Spleen (tissue), 11 donors: ENCODE measurements at regions not wholly inside any gene's neighbourhood (a gene's known extent, or its start where the extent isn't known, plus 50 kb on each side); places are given as distances from the start of the nearest gene placed in this dataset.

Experiments
- DNase-seq: peaks from one replicate; pipeline ENCODE4 v3.0.0-alpha.2; 2020
- H3K27ac ChIP-seq, 8 donors: fragments of 200-600 bp; sonication (generic) in 7 of 8; 1 replicate in 4 of 8; 2 replicates in 4 of 8; pipeline versions ENCODE4 v1.5.0 to v1.8.0; 2016 to 2021; ENCODE audit warnings: inconsistent platforms in 4 of 8, mild to moderate bottlenecking in 4 of 8, moderate library complexity in 1 of 8
- H3K27me3 ChIP-seq, 7 donors: fragments of 200-600 bp; sonication (generic) in 6 of 7; replicated peaks in 1 of 7; 1 replicate in 4 of 7; 2 replicates in 3 of 7; pipeline versions ENCODE4 v1.5.0 to v1.8.0; 2016 to 2021; ENCODE audit warnings: inconsistent platforms in 3 of 7, mild to moderate bottlenecking in 1 of 7
- H3K36me3 ChIP-seq, 6 donors: fragments of 200-600 bp; sonication (generic) in 5 of 6; 1 replicate in 4 of 6; 2 replicates in 2 of 6; pipeline versions ENCODE4 v1.5.0 to v1.8.0; 2016 to 2021; ENCODE audit warnings: inconsistent platforms in 2 of 6
- H3K4me1 ChIP-seq, 6 donors: fragments of 200-600 bp; sonication (generic) in 5 of 6; 1 replicate in 3 of 6; 2 replicates in 3 of 6; pipeline versions ENCODE4 v1.5.0 to v1.8.0; 2016 to 2021; ENCODE audit warnings: inconsistent platforms in 3 of 6
- H3K4me3 ChIP-seq, 8 donors: fragments of 200-600 bp; sonication (generic) in 7 of 8; 1 replicate in 4 of 8; 2 replicates in 4 of 8; pipeline versions ENCODE4 v1.5.0 to v1.8.0; 2016 to 2021; ENCODE audit warnings: inconsistent platforms in 4 of 8, mild to moderate bottlenecking in 4 of 8, moderate library complexity in 2 of 8
- H3K9me3 ChIP-seq, 8 donors: fragments of 200-600 bp; sonication (generic) in 7 of 8; 1 replicate in 4 of 8; 2 replicates in 4 of 8; pipeline versions ENCODE4 v1.5.0 to v1.8.0; 2016 to 2021; ENCODE audit warnings: inconsistent platforms in 4 of 8
- CTCF ChIP-seq, 11 experiments: fragments of 200-600 bp in 7 of 11; fragments of 450-650 bp in 4 of 11; sonication (generic) in 4 of 11; IDR thresholded peaks in 8 of 11; conservative IDR thresholded peaks in 3 of 11; 1 replicate in 7 of 11; 2 replicates in 4 of 11; pipeline versions ENCODE4 v1.4.0 to v1.8.0; 2016 to 2021; ENCODE audit warnings: antibody characterized with exemption in 11 of 11, inconsistent platforms in 4 of 11, mild to moderate bottlenecking in 1 of 11
- POLR2A ChIP-seq, 3 donors: fragments of 450-650 bp; IDR thresholded peaks; one replicate each; pipeline ENCODE4 v1.5.1; 2017; ENCODE audit warnings: antibody characterized with exemption in 3 of 3, mild to moderate bottlenecking in 1 of 3
- POLR2AphosphoS5 ChIP-seq, 3 donors: sonication (generic); formaldehyde crosslinking; IDR thresholded peaks; one replicate each; pipeline ENCODE4 v1.5.1; 2017; ENCODE audit warnings: antibody characterized with exemption in 3 of 3
- WGBS, 5 donors: extraction: QIAGEN DNeasy Blood & Tissue Kit in 3 of 5; methylation state at CpG; one replicate each; pipeline versions ENCODE4 v1.1.5 to v1.1.7; 2013 to 2018; 5-methylcytosine and 5-hydroxymethylcytosine counted together
- intact Hi-C: fragments of 100-400 bp; cut with DNase I; formaldehyde crosslinking; loops from one replicate; pipeline ENCODE4 v1.15.0; 2023; ENCODE audit warnings: low total_unique reads
- donor health status: healthy with polysubstance abuse.
- donor health status: DM: no; HTN: no; CAD: no; lungs with moderate emphysema.
- donor health status: DM: no; HTN: no; CAD: no.
- donor health status: Bipolar disorder and iron deficiency.
- donor health status: healthy.
- donor health status: DM: no; HTN: no; CAD: no.
- donor health status: DM: yes; HTN: yes; CAD: no.

GRCh38 chr2:177106212-177106611, 106.4 kb upstream of the HNRNPA3 start:
- Histone ChIP-seq H3K27me3 (no peaks in the 10 kb centered on the region), H3K9me3 (peaks cover 0 to 12% (median 3%) of the 10 kb centered on the region in 8 donors), H3K27ac (no peak overlapping the region), H3K36me3 (no peaks in the 10 kb centered on the region), H3K4me3 (no peak overlapping the region), H3K4me1 (no peaks in the 10 kb centered on the region)
- intact Hi-C loops: no loop called here
- DNase-seq: no peak
- no peak for TF ChIP-seq POLR2A (IDR thresholded peaks at IDR 0.05)
- no peak for TF ChIP-seq POLR2AphosphoS5 (IDR thresholded peaks at IDR 0.05)
- TF ChIP-seq CTCF (IDR thresholded peaks at IDR 0.05 in 8 of 11, conservative IDR thresholded peaks at IDR 0.05 in 3 of 11): no peak
- WGBS, 5 donors: 82 to 94% (median 89%) methylated on average over 2 of the region's 2 CpGs

- Histone ChIP-seq H3K9me3 (no peaks in the 10 kb centered on the region), H3K36me3 (no peaks in the 10 kb centered on the region), H3K4me1 (no peaks in the 10 kb centered on the region), H3K27me3 (no peaks in the 10 kb centered on the region), H3K27ac (no peak overlapping the region), H3K4me3 (no peak overlapping the region)
- TF ChIP-seq CTCF (IDR thresholded peaks at IDR 0.05 in 8 of 11, conservative IDR thresholded peaks at IDR 0.05 in 3 of 11) (no peak), POLR2A (IDR thresholded peaks at IDR 0.05) (no peak), POLR2AphosphoS5 (IDR thresholded peaks at IDR 0.05) (no peak)
- DNase-seq: no peak
- intact Hi-C loops: no loop called here
- 76 to 94% (median 80%) methylated on average over 2 of the region's 2 CpGs for WGBS, 5 donors
These were observed 103.7 kb upstream of the HNRNPA3 start for GRCh38 chr2:177108890-177109289.

- Histone ChIP-seq H3K27me3 (no peaks in the 10 kb centered on the region), H3K27ac (no peak overlapping the region), H3K4me1 (no peaks in the 10 kb centered on the region), H3K9me3 (no peaks in the 10 kb centered on the region), H3K4me3 (no peak overlapping the region), H3K36me3 (no peaks in the 10 kb centered on the region)
- intact Hi-C loops: no loop called here
- no peak for TF ChIP-seq POLR2A (IDR thresholded peaks at IDR 0.05)
- no peak for TF ChIP-seq CTCF (IDR thresholded peaks at IDR 0.05 in 8 of 11, conservative IDR thresholded peaks at IDR 0.05 in 3 of 11)
- no peak for TF ChIP-seq POLR2AphosphoS5 (IDR thresholded peaks at IDR 0.05)
- no peak for DNase-seq
- 94 to 97% (median 96%) methylated on average over 5 of the region's 5 CpGs for WGBS, 5 donors
These were observed 97.9 kb upstream of the HNRNPA3 start for GRCh38 chr2:177114712-177115111.

- WGBS, 5 donors: 82 to 89% (median 84%) methylated on average over 3 of the region's 3 CpGs
- Histone ChIP-seq H3K4me3 (no peak overlapping the region), H3K27ac (no peak overlapping the region), H3K4me1 (no peaks in the 10 kb centered on the region), H3K9me3 (no peaks in the 10 kb centered on the region), H3K36me3 (no peaks in the 10 kb centered on the region), H3K27me3 (no peaks in the 10 kb centered on the region)
- no peak for DNase-seq
- TF ChIP-seq CTCF (IDR thresholded peaks at IDR 0.05 in 8 of 11, conservative IDR thresholded peaks at IDR 0.05 in 3 of 11) (no peak), POLR2AphosphoS5 (IDR thresholded peaks at IDR 0.05) (no peak), POLR2A (IDR thresholded peaks at IDR 0.05) (no peak)
- intact Hi-C loops: no loop called here
These were observed 94.8 kb upstream of the HNRNPA3 start for GRCh38 chr2:177117755-177118154.
